ENCODE measurements at regions not wholly inside any gene's neighbourhood (a gene's known extent, or its start where the extent isn't known, plus 50 kb on each side); places are given as distances from the start of the nearest gene placed in this dataset.

DNA sequence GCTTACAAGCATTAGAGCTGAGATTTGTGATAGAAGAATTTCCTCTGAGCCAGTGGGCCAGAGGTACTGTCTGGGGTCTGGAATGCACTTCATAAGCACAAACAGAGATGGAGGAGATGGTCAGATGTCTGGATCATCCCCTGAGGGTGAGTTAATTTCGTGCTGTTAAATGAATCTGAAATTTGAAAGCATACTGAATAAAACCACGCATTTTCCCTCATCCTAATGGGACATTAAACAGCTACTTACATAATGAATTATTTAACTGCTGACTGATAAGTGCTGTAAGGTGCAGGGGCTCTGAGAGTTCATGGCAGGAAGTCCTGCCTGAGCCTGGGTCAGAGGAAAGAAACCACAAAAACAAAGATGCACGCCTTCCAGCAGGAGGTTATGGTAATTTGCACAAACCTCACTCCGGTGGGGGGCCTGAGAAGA is 136.3 kb upstream of the XYLT1 start:
- ATAC-seq (no peak), DNase-seq (no peak)
- TF ChIP-seq, protein P1, sequence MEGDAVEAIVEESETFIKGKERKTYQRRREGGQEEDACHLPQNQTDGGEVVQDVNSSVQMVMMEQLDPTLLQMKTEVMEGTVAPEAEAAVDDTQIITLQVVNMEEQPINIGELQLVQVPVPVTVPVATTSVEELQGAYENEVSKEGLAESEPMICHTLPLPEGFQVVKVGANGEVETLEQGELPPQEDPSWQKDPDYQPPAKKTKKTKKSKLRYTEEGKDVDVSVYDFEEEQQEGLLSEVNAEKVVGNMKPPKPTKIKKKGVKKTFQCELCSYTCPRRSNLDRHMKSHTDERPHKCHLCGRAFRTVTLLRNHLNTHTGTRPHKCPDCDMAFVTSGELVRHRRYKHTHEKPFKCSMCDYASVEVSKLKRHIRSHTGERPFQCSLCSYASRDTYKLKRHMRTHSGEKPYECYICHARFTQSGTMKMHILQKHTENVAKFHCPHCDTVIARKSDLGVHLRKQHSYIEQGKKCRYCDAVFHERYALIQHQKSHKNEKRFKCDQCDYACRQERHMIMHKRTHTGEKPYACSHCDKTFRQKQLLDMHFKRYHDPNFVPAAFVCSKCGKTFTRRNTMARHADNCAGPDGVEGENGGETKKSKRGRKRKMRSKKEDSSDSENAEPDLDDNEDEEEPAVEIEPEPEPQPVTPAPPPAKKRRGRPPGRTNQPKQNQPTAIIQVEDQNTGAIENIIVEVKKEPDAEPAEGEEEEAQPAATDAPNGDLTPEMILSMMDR (IDR thresholded peaks at IDR 0.05) = no peak
- intact Hi-C loops (cut with DNase I) = no loop called here
- no peaks in the 10 kb centered on the region for H3K36me3 ChIP-seq
- H3K4me3 ChIP-seq = no peak overlapping the region
- no peaks in the 10 kb centered on the region for H3K4me1 ChIP-seq
- H3K27me3 ChIP-seq = peaks cover 0 to 37% of the 10 kb centered on the region in 2 donors
- no peak overlapping the region for H3K27ac ChIP-seq
- H3K9me3 ChIP-seq = no peaks in the 10 kb centered on the region

DNA sequence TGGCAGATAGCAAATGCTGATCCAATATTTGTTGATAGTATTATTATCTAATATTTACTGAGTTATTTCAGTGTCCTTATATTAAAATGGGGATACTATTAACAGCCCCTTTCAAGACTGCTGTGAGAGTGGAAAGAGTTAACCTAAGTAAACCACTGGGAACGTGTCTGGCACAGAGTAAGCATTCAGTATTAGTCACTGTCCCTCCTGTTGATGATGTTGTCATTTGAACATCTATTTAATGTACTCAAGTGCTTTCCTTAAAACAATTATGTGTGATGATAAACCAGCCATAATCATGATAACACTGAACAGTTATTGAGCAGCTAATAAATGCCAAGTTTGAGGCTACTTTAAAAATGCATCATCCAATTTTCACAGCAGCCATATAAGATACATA is 135.7 kb upstream of the XYLT1 start:
- Histone ChIP-seq H3K27ac (no peak overlapping the region), H3K27me3 (peaks cover 0 to 37% of the 10 kb centered on the region in 2 donors), H3K4me1 (no peaks in the 10 kb centered on the region), H3K36me3 (no peaks in the 10 kb centered on the region), H3K4me3 (no peak overlapping the region), H3K9me3 (no peaks in the 10 kb centered on the region)
- intact Hi-C loops (cut with DNase I) = no loop called here
- DNase-seq = no peak
- TF ChIP-seq, protein P1 (IDR thresholded peaks at IDR 0.05) = no peak
- ATAC-seq = no peak

GRCh38 chr16:17605784-17606183 is 135.0 kb upstream of the XYLT1 start:
- Histone ChIP-seq H3K36me3 (no peaks in the 10 kb centered on the region), H3K9me3 (no peaks in the 10 kb centered on the region), H3K4me1 (no peaks in the 10 kb centered on the region), H3K4me3 (no peak overlapping the region), H3K27ac (no peak overlapping the region), H3K27me3 (peaks cover 0 to 37% of the 10 kb centered on the region in 2 donors)
- TF ChIP-seq, protein P1 (IDR thresholded peaks at IDR 0.05) = no peak
- intact Hi-C loops (cut with DNase I) = no loop called here
- ATAC-seq = no peak
- DNase-seq = no peak

GRCh38 chr16:17603626-17604025 is 132.9 kb upstream of the XYLT1 start:
- no peak overlapping the region for H3K4me3 ChIP-seq
- intact Hi-C loops (cut with DNase I) = no loop called here

GRCh38 chr16:17602678-17603077 is 131.9 kb upstream of the XYLT1 start:
- no peak for DNase-seq
- Histone ChIP-seq H3K27me3 (peaks cover 0 to 21% of the 10 kb centered on the region in 2 donors), H3K9me3 (peaks cover 0 to 12% of the 10 kb centered on the region in 2 donors), H3K36me3 (no peaks in the 10 kb centered on the region), H3K27ac (no peak overlapping the region), H3K4me1 (no peaks in the 10 kb centered on the region), H3K4me3 (no peak overlapping the region)
- intact Hi-C loops (cut with DNase I) = no loop called here
- TF ChIP-seq, protein P1 (IDR thresholded peaks at IDR 0.05) = no peak
- no peak for ATAC-seq

More at GRCh38 chr16:17603626-17604025, 132.9 kb upstream of the XYLT1 start:
- peaks cover 0 to 10% of the 10 kb centered on the region in 2 donors for H3K9me3 ChIP-seq
- H3K27me3 ChIP-seq = peaks cover 0 to 29% of the 10 kb centered on the region in 2 donors
- DNase-seq (no peak), ATAC-seq (no peak)
- H3K4me1 ChIP-seq = no peaks in the 10 kb centered on the region
- no peak overlapping the region for H3K27ac ChIP-seq
- TF ChIP-seq, protein P1 (IDR thresholded peaks at IDR 0.05) = no peak
- H3K36me3 ChIP-seq = no peaks in the 10 kb centered on the region

All from left lung (tissue), 4 donors.